ENCODE measurements at regions not wholly inside any gene's neighbourhood (a gene's known extent, or its start where the extent isn't known, plus 50 kb on each side); places are given as distances from the start of the nearest gene placed in this dataset.
"Not testable (repeated sequence)": the region's sequence is repeated elsewhere in the genome, so short reads cannot be mapped to it uniquely, and the experiment has no call there.

GRCh38 chr21:20040768-20041167, 957.4 kb upstream of the NCAM2 start:
- peak in 1 of 2 donors; percentile 61 for TF ChIP-seq CTCF (IDR thresholded peaks at IDR 0.05)
- H3K4me1 ChIP-seq: no peaks in the 10 kb centered on the region
- no peaks in the 10 kb centered on the region for H3K27me3 ChIP-seq
- no peak overlapping the region for H3K4me3 ChIP-seq
- no peak overlapping the region for H3K27ac ChIP-seq
- no peak for DNase-seq (ENCODE audit: low spot score)
- no peaks in the 10 kb centered on the region for H3K36me3 ChIP-seq
- H3K9me3 ChIP-seq: no peaks in the 10 kb centered on the region

GRCh38 chr21:20045197-20045596, 953.0 kb upstream of the NCAM2 start:
- Histone ChIP-seq H3K27me3 (no peaks in the 10 kb centered on the region), H3K9me3 (no peaks in the 10 kb centered on the region), H3K4me3 (no peak overlapping the region), H3K36me3 (no peaks in the 10 kb centered on the region), H3K27ac (no peak overlapping the region), H3K4me1 (no peaks in the 10 kb centered on the region)
- TF ChIP-seq CTCF (IDR thresholded peaks at IDR 0.05): no peak
- no peak for DNase-seq (ENCODE audit: low spot score)

GRCh38 chr21:20048130-20048837, 949.9 kb upstream of the NCAM2 start:
- not testable (repeated sequence) for DNase-seq (ENCODE audit: low spot score); H3K27ac ChIP-seq; H3K36me3 ChIP-seq

GRCh38 chr21:20083336-20083735, 914.9 kb upstream of the NCAM2 start:
- no peak overlapping the region for H3K27ac ChIP-seq
- H3K36me3 ChIP-seq: no peaks in the 10 kb centered on the region
- H3K4me3 ChIP-seq: no peak overlapping the region
- no peaks in the 10 kb centered on the region for H3K9me3 ChIP-seq
- no peaks in the 10 kb centered on the region for H3K4me1 ChIP-seq
- TF ChIP-seq CTCF (IDR thresholded peaks at IDR 0.05): no peak
- DNase-seq (ENCODE audit: low spot score): no peak
- no peaks in the 10 kb centered on the region for H3K27me3 ChIP-seq

More at GRCh38 chr21:20048130-20048837, 949.9 kb upstream of the NCAM2 start:
- not testable (repeated sequence) for H3K27me3 ChIP-seq, H3K4me3 ChIP-seq, H3K4me1 ChIP-seq, H3K9me3 ChIP-seq

- no peaks in the 10 kb centered on the region for H3K36me3 ChIP-seq
- H3K27ac ChIP-seq: no peak overlapping the region
- no peak overlapping the region for H3K4me3 ChIP-seq
- no peak for TF ChIP-seq CTCF (IDR thresholded peaks at IDR 0.05)
- no peak for DNase-seq (ENCODE audit: low spot score)
- H3K27me3 ChIP-seq: no peaks in the 10 kb centered on the region
- H3K4me1 ChIP-seq: no peaks in the 10 kb centered on the region
- no peaks in the 10 kb centered on the region for H3K9me3 ChIP-seq
Observed at GRCh38 chr21:20083925-20084324, 914.3 kb upstream of the NCAM2 start.

GRCh38 chr21:20086508-20086907, 911.7 kb upstream of the NCAM2 start:
- no peaks in the 10 kb centered on the region for H3K4me1 ChIP-seq
- no peaks in the 10 kb centered on the region for H3K36me3 ChIP-seq
- no peak for TF ChIP-seq CTCF (IDR thresholded peaks at IDR 0.05)
- no peaks in the 10 kb centered on the region for H3K27me3 ChIP-seq
- H3K4me3 ChIP-seq: no peak overlapping the region
- DNase-seq (ENCODE audit: low spot score): no peak
- no peaks in the 10 kb centered on the region for H3K9me3 ChIP-seq
- no peak overlapping the region for H3K27ac ChIP-seq

Measured in right atrium auricular region (tissue), 2 donors.